ENCODE measurements at regions not wholly inside any gene's neighbourhood (a gene's known extent, or its start where the extent isn't known, plus 50 kb on each side); places are given as distances from the start of the nearest gene placed in this dataset.
A peak's percentile ranks its signal among the peaks of the same experiment; 100 is the strongest.

- no peak for TF ChIP-seq PRDM6 (tag by site-specific recombination; IDR thresholded peaks at IDR 0.05)
Observed at GRCh38 chr3:35900079-35900478, 260.8 kb downstream of the ARPP21 start (continued).

- POLR2A ChIA-PET = no interaction called here
- TF ChIP-seq RBAK (tag by site-specific recombination; IDR thresholded peaks at IDR 0.05) (no peak), ZNF654 (tag by site-specific recombination; IDR thresholded peaks at IDR 0.05; ENCODE audit: low read depth) (peak; percentile 51; the same call in 1 of the 2 replicates)
- CTCF ChIA-PET = interaction anchor here (0.6 to 1.6 kb wide), 23 partner anchors 11 to 1029 kb away, joined by 3 to 13 read pairs (median 4); partner anchors contain the start of gene ARPP21
- Histone ChIP-seq H3K4me3 (ENCODE audit: low read depth, low read length) (no peak overlapping the region), H3K9me3 (ENCODE audit: control insufficient read depth, insufficient read depth, low read depth, low read length) (no peaks in the 10 kb centered on the region), H3K4me1 (ENCODE audit: control insufficient read depth, insufficient read depth, low read length) (no peaks in the 10 kb centered on the region), H3K27ac (ENCODE audit: extremely low read depth, low read depth, low read length) (no peak overlapping the region), H3K36me3 (ENCODE audit: control insufficient read depth in 2 of 2, insufficient read depth in 1 of 2, low read length in 2 of 2) (no peaks in the 10 kb centered on the region)
Observed at GRCh38 chr3:35908366-35909232, 269.3 kb downstream of the ARPP21 start.

GRCh38 chr3:35919160-35919559 is 279.8 kb downstream of the ARPP21 start:
- Histone ChIP-seq H3K9me3 (ENCODE audit: control insufficient read depth, insufficient read depth, low read depth, low read length) (no peaks in the 10 kb centered on the region), H3K4me1 (ENCODE audit: control insufficient read depth, insufficient read depth, low read length) (no peaks in the 10 kb centered on the region), H3K27ac (ENCODE audit: extremely low read depth, low read depth, low read length) (no peak overlapping the region), H3K4me3 (ENCODE audit: low read depth, low read length) (no peak overlapping the region), H3K36me3 (ENCODE audit: control insufficient read depth in 2 of 2, insufficient read depth in 1 of 2, low read length in 2 of 2) (no peaks in the 10 kb centered on the region)
- TF ChIP-seq ZNF518A (tag by site-specific recombination; conservative IDR thresholded peaks at IDR 0.05; ENCODE audit: low read depth) (no peak), ZNF830 (tag by site-specific recombination; IDR thresholded peaks at IDR 0.05; ENCODE audit: low read depth) (no peak), ZNF146 (tag by site-specific recombination; IDR thresholded peaks at IDR 0.05) (no peak), ZNF23 (tag by site-specific recombination; IDR thresholded peaks at IDR 0.05; ENCODE audit: borderline replicate concordance) (no peak), ZNF677 (tag by site-specific recombination; IDR thresholded peaks at IDR 0.05) (no peak), ZBTB44 (tag by site-specific recombination; IDR thresholded peaks at IDR 0.05) (no peak), ZNF76 (tag by site-specific recombination; IDR thresholded peaks at IDR 0.05; ENCODE audit: borderline replicate concordance, low read depth) (no peak)
- POLR2A ChIA-PET = no interaction called here
- CTCF ChIA-PET = no interaction called here

Measured in HEK293 (cell line).